Stimulated activated CD8-positive, alpha-beta memory T cell treated with anti-CD3 and anti-CD28 coated beads, Interleukin-4, amount 100 ng/mL, for 4 hours (primary cell): ENCODE measurements at regions not wholly inside any gene's neighbourhood (a gene's known extent, or its start where the extent isn't known, plus 50 kb on each side); places are given as distances from the start of the nearest gene placed in this dataset.

Source experiments
- DNase-seq, 2 donors: peaks; one replicate each; pipeline ENCODE4 v3.0.0-alpha.2; 2020; ENCODE audit warnings: low read depth in 2 of 2, low spot score in 1 of 2

DNA sequence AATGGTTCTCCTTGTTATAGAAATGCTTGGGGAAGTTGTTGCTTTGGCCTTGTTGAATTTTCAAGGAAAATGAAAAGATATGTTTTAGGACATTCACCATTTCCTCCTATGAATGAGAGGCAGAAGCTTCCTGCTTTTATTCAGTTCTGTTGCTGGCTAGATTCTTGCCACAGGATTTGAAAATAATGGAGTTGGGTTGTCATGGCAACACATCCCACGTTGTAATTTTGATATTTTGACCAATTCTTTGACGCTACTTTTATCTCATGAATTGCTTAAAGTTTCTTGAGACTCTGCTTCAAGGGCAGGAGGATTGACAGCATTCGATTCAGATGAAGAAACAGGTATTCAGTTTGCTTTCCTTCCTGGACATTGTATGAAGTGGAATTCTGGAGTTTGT lies 331.5 kb downstream of the PRDM2 start:
- no peak for DNase-seq

- DNase-seq = no peak
Observed at GRCh38 chr1:14034506-14034905, 334.5 kb downstream of the PRDM2 start.

- no peak for DNase-seq
Observed at GRCh38 chr1:14037101-14037847, 337.3 kb downstream of the PRDM2 start.

- no peak for DNase-seq
Observed at GRCh38 chr1:14039582-14040430, 339.8 kb downstream of the PRDM2 start.

GRCh38 chr1:14049965-14050364 lies 350.0 kb downstream of the PRDM2 start:
- DNase-seq = no peak

DNA sequence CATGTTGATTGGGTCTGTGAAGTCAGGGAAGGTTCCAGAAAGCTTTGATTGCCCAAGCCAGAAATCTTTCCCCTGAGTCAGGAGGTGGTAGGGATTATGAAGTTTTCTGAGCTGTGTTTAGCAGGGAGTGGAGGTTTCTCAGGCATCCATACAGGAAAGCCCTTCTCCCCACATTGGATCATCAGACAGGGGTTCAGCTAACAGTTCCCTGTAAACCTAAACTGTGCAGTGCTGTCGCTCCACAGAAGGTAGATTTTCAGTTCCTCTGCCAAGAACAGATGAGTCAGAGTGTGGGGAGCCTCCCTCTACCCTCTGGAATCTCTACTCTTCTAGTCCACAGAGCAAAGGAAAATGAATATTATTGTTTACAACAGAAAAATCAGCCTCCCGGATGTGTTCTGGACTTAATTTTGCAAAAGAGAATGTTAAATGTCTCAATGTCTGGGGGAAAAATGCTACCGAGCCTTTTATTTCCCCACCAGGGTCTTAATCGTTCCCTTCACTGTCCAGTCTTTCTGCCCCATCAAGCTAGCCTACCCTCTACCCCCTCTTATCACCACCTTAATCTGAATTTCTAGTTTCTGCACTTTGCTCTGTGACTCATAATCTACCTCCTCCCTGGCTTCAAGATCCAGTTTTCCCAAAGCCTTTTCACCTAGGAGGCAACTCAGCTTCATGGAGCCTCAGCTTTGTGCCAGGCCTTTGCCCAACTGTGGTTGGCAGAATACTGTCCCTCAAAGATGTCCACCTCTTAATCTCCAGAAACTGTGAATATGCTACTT lies 355.6 kb downstream of the PRDM2 start:
- no peak for DNase-seq

DNA sequence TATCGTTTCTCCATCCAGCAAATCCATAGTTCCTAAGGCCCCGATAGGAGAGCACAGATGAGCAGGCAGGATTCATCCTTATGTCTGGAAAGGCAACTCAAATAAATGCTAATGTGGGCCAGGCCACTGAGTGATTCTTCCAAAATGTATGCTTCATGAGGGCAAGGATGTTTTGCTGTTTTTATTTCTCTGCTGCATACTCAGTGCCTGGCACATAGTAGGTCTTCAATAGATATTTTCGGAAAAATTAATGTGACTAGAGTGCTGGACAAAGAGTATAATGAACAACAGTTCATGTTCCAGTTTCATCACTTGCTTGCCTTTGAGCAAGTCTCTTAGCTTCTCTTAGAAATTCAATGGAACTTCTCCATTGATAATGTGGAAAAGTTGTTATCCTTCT lies 357.7 kb downstream of the PRDM2 start:
- DNase-seq = no peak

- DNase-seq = no peak
Observed at GRCh38 chr1:14061204-14061603, 361.2 kb downstream of the PRDM2 start.

GRCh38 chr1:14061722-14062121 lies 361.7 kb downstream of the PRDM2 start:
- no peak for DNase-seq

DNA sequence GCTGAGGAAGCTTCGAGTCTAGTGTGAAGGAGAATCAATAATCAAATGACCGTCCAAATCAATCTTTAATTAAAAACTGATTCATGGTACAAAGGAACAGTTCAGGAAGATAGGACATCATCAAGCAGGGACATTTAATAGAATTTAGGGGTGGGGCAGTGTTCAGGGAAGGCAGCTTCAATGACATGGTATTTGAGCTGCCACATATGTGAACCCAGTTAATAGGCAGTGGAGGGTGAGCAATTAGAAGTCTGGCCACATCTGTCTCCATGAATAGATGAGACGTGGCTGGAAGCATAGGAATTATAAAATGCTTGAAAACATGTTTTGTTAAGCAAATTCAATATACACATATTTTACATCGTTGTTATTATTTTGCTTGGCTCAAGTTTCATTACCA lies 362.7 kb downstream of the PRDM2 start:
- no peak for DNase-seq

DNA sequence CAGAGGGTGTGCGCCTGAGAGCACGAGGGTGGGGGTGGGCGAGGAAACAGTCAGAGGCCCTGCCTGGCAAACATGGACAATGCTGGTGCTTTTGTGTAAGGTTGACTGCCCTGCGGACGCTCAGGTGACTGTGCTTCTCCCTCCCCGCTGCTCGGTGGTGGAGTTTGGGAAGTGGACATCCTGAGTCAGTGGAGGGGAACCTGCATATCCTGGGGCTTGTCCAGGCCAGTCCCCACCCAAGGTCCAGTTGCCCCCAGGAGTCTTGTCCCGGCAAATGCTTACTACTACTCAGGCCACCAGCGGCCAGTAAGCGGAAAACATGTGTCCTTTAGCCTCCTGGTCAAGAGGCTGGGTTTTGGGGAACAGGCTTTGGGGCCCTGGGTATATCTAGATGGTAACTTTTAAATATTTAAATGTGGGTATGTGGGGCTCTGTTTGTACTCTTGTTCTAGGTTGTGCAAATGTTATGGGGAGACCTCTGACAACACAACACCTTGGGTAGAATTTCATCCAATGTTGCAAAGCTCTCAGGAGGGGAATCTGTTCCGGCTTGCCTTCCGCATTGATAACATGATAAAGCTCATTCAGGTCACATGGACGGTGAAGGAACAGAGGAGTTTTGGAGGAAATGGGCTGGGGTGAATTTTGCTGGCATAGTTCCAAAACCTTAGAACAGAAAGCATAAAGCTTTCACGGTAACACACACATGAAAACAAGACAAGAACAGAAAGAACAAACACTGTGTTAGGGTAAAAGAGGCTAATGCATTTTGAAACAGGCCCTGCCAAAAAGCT lies 364.9 kb downstream of the PRDM2 start:
- no peak for DNase-seq

DNA sequence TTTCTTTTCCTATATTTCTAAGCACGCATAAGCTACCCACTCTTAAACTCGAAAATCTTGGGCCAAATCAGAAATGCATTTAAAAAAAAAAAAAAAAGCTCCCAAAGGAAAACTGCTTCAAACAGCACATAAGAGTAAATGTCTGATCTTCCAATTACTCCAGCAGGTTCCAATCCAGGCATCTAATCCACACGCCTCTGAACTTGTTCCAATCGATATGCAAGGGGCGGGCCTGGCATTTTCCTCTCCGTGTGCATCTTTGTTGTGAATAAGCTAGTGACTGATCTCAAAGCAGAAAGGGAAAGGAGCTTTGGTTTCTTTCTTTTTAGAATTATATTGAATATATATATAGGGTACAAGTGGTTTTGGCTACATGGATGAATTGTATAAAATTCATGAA lies 365.5 kb downstream of the PRDM2 start:
- DNase-seq = no peak

DNA sequence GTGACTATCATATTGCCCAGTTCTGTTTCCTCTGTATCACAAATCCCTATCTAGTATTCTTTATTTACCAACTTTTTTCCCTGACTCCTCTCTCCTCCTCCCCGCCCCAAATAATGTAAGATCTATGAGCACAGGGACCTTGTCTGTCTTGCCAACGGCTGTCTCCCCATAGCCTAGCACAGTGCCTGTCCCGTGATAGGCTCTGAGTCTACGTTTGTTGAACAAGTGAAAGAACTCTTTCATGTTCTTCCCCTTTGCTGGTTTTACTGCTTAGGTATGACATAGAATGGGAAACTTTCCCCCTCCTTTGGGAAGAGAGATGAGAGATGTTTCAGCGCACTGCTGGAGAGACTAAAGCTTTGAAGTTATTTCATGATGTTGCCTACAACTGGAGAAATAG lies 367.0 kb downstream of the PRDM2 start:
- no peak for DNase-seq

DNA sequence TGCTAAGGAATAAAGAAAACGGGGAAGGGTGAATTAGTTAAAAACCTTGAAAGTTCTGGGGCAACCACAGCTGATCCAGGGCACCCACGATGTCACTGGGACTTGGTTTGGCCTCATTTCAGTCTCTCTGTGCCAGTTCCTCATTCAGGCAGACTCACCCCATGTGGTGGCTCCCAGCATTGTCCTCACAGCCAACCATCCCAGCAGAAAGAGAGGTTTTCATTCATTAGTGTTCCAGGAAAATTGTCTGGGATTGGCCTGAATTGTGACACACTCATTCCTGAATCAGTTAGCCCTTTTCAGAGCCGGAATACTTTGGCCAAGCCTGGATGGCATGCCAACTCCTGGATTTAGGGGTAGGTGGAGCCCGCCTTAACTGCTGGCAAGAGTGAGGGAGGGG lies 367.7 kb downstream of the PRDM2 start:
- no peak for DNase-seq

GRCh38 chr1:14071581-14071980 lies 371.6 kb downstream of the PRDM2 start:
- no peak for DNase-seq

- no peak for DNase-seq
Observed at GRCh38 chr1:14080653-14081052, 380.7 kb downstream of the PRDM2 start.

- no peak for DNase-seq
Observed at GRCh38 chr1:14082331-14082730, 382.3 kb downstream of the PRDM2 start.

- DNase-seq = no peak
Observed at GRCh38 chr1:14083277-14083676, 383.3 kb downstream of the PRDM2 start.

DNA sequence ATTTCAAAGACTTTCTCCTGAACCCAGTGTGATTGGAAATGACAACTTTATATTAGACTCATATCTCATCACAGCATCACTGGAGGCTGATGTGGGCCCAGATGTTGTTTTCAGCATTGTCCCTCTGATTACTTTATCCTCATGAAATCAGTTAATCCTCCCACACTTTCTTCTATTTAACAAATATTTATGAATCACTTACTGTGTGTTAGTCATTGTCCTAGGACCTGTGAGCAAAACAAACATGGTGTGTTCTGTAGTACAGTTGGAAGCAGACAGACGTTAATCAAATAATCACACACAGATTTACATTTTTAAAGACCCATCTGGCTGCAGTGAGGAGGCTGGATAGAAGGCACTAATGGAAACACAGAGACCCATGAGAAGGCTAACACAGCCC lies 383.7 kb downstream of the PRDM2 start:
- DNase-seq = no peak

GRCh38 chr1:14090062-14090461 lies 390.1 kb downstream of the PRDM2 start:
- no peak for DNase-seq

DNA sequence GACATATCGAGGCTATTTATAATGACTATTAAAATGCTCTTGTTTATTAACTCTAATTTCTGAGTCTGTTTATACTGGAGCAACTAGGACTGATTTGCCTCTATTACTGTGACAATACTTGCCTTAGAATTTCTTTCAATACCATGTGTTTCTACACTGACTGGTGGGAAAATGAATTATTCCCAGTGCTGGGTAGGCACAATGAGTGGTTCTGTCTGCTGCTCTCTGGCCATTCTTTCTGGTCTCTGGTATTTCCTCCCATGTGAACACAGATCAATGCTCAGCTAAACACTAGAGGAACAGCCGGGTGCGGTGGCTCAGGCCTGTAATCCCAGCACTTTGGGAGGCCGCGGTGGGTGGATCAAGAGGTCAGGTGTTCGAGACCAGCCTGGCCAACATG lies 390.5 kb downstream of the PRDM2 start:
- no peak for DNase-seq
